Fibroblast of lung (primary cell): ENCODE measurements at regions not wholly inside any gene's neighbourhood (a gene's known extent, or its start where the extent isn't known, plus 50 kb on each side); places are given as distances from the start of the nearest gene placed in this dataset.
A peak's percentile ranks its signal among the peaks of the same experiment; 100 is the strongest.

Experiments used
- DNase-seq, 2 donors: peaks; one replicate each; pipeline versions ENCODE4 v3.0.0 to v3.0.0-alpha.2; 2010; ENCODE audit warnings: low read depth in 2 of 2
- H2AFZ ChIP-seq: 2 replicates; pipeline ENCODE4 v1.5.1; 2012; ENCODE audit warnings: low read length, control low read depth, inconsistent platforms
- H3K27ac ChIP-seq: 2 replicates; pipeline ENCODE4 v1.5.1; 2011; ENCODE audit warnings: low read length, control low read depth; ENCODE audit not compliant: insufficient read depth
- H3K27me3 ChIP-seq: 2 replicates; pipeline ENCODE4 v1.5.1; 2011; ENCODE audit warnings: mild to moderate bottlenecking, low read length; ENCODE audit not compliant: control insufficient read depth, insufficient read depth
- H3K36me3 ChIP-seq: 2 replicates; pipeline ENCODE4 v1.5.1; 2011; ENCODE audit warnings: low read length; ENCODE audit not compliant: control insufficient read depth, insufficient read depth
- H3K4me1 ChIP-seq: 2 replicates; pipeline ENCODE4 v1.5.1; 2011; ENCODE audit warnings: low read length; ENCODE audit not compliant: control insufficient read depth, insufficient read depth; ENCODE audit errors: extremely low read depth
- H3K4me2 ChIP-seq: 2 replicates; pipeline ENCODE4 v1.5.1; 2011; ENCODE audit warnings: low read length, control low read depth; ENCODE audit not compliant: insufficient read depth; ENCODE audit errors: extremely low read depth
- H3K4me3 ChIP-seq, 4 experiments: fragments of 200-600 bp in 1 of 4; sonication (generic) in 1 of 4; replicated peaks in 1 of 4; 2 replicates each; pipeline ENCODE4 v1.5.1; 2011 to 2016; ENCODE audit warnings: low read length in 4 of 4, low read depth in 3 of 4, mild to moderate bottlenecking in 3 of 4, control low read depth in 2 of 4, inconsistent platforms in 1 of 4, mixed read lengths in 1 of 4; ENCODE audit not compliant: insufficient read depth in 1 of 4; ENCODE audit errors: control extremely low read depth in 1 of 4
- H3K79me2 ChIP-seq: 2 replicates; pipeline ENCODE4 v1.5.1; 2012; ENCODE audit warnings: mild to moderate bottlenecking, low read length, inconsistent platforms; ENCODE audit not compliant: control insufficient read depth, insufficient read depth
- H3K9ac ChIP-seq: 2 replicates; pipeline ENCODE4 v1.5.1; 2011; ENCODE audit warnings: mild to moderate bottlenecking, low read length, control low read depth; ENCODE audit not compliant: insufficient read depth
- H3K9me3 ChIP-seq: 2 replicates; pipeline ENCODE4 v1.5.1; 2012; ENCODE audit warnings: low read depth, low read length; ENCODE audit not compliant: control insufficient read depth, insufficient read depth
- H4K20me1 ChIP-seq: 2 replicates; pipeline ENCODE4 v1.5.1; 2011; ENCODE audit warnings: low read length; ENCODE audit not compliant: control insufficient read depth, insufficient read depth; ENCODE audit errors: extremely low read depth
- EZH2 ChIP-seq: IDR thresholded peaks from 2 replicates; pipeline ENCODE4 v1.5.1; 2012; ENCODE audit warnings: low read length, control low read depth, mild to moderate bottlenecking; ENCODE audit errors: missing control alignments
- TF ChIP-seq, protein P1 (sequence below), 2 donors: IDR thresholded peaks in 1 of 2; conservative IDR thresholded peaks in 1 of 2; 1 replicate in 1 of 2; 2 replicates in 1 of 2; pipeline ENCODE4 v1.5.1; 2011 to 2012; ENCODE audit warnings: low read length in 2 of 2, control low read depth in 1 of 2, inconsistent platforms in 1 of 2, low read depth in 1 of 2, mild to moderate bottlenecking in 1 of 2

- no peak overlapping the region for H3K4me2 ChIP-seq
- H3K9ac ChIP-seq: no peak overlapping the region
- no peak overlapping the region for H2AFZ ChIP-seq
- no peaks in the 10 kb centered on the region for H3K4me1 ChIP-seq
- no peaks in the 10 kb centered on the region for H4K20me1 ChIP-seq
- no peaks in the 10 kb centered on the region for H3K36me3 ChIP-seq
- no peak overlapping the region for H3K4me3 ChIP-seq
- no peak overlapping the region for H3K27ac ChIP-seq
- no peaks in the 10 kb centered on the region for H3K79me2 ChIP-seq
- TF ChIP-seq EZH2: no peak
- TF ChIP-seq, protein P1, sequence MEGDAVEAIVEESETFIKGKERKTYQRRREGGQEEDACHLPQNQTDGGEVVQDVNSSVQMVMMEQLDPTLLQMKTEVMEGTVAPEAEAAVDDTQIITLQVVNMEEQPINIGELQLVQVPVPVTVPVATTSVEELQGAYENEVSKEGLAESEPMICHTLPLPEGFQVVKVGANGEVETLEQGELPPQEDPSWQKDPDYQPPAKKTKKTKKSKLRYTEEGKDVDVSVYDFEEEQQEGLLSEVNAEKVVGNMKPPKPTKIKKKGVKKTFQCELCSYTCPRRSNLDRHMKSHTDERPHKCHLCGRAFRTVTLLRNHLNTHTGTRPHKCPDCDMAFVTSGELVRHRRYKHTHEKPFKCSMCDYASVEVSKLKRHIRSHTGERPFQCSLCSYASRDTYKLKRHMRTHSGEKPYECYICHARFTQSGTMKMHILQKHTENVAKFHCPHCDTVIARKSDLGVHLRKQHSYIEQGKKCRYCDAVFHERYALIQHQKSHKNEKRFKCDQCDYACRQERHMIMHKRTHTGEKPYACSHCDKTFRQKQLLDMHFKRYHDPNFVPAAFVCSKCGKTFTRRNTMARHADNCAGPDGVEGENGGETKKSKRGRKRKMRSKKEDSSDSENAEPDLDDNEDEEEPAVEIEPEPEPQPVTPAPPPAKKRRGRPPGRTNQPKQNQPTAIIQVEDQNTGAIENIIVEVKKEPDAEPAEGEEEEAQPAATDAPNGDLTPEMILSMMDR (conservative IDR thresholded peaks at IDR 0.05 in 1 of 2, IDR thresholded peaks at IDR 0.05 in 1 of 2; ENCODE audit: low read depth in 1 of 2, low read length in 2 of 2): no peak
- H3K27me3 ChIP-seq: peaks cover 2% of the 10 kb centered on the region
- no peaks in the 10 kb centered on the region for H3K9me3 ChIP-seq
- DNase-seq: no peak
Observed at GRCh38 chr15:48005077-48005476, 115.7 kb upstream of the SLC24A5 start.

DNA sequence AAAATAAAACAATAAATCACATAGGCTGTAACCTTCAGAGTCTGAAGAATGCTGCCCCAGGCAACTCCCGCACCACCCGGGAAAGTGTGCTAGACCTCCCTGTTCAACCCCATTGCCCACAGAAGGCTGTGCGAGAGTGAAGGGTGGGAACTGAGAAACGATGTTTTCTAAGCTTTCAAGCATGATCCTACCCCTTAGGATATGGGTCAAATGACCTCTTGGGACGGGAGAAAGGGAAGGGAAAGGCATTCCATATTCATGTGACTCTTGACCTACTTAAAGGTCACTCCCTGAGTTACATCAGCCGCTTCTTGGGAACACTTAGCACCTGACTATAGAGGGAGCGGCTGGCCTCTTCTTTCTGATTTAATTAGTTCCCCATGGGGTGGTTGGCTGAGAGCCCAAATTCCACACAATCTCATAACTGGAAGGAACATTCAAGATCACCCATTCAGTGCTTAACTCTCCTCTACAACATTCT lies 114.7 kb upstream of the SLC24A5 start:
- H4K20me1 ChIP-seq: no peaks in the 10 kb centered on the region
- H3K4me2 ChIP-seq: no peak overlapping the region
- no peaks in the 10 kb centered on the region for H3K4me1 ChIP-seq
- peaks cover 2% of the 10 kb centered on the region for H3K27me3 ChIP-seq
- TF ChIP-seq, protein P1 (conservative IDR thresholded peaks at IDR 0.05 in 1 of 2, IDR thresholded peaks at IDR 0.05 in 1 of 2; ENCODE audit: low read depth in 1 of 2, low read length in 2 of 2): no peak
- no peak for TF ChIP-seq EZH2
- H3K36me3 ChIP-seq: no peaks in the 10 kb centered on the region
- peak in 1 of 2 donors; percentile 1 for DNase-seq
- H3K27ac ChIP-seq: no peak overlapping the region
- H3K9me3 ChIP-seq: no peaks in the 10 kb centered on the region
- H3K4me3 ChIP-seq: no peak overlapping the region
- H3K79me2 ChIP-seq: no peaks in the 10 kb centered on the region
- no peak overlapping the region for H3K9ac ChIP-seq
- H2AFZ ChIP-seq: no peak overlapping the region

GRCh38 chr15:48010316-48010715 lies 110.5 kb upstream of the SLC24A5 start:
- Histone ChIP-seq H3K4me1 (no peaks in the 10 kb centered on the region), H3K4me2 (no peak overlapping the region), H4K20me1 (no peaks in the 10 kb centered on the region), H3K27me3 (peaks cover 4% of the 10 kb centered on the region), H3K79me2 (no peaks in the 10 kb centered on the region), H3K9ac (no peak overlapping the region), H3K27ac (no peak overlapping the region), H3K4me3 (no peak overlapping the region), H3K9me3 (no peaks in the 10 kb centered on the region), H3K36me3 (no peaks in the 10 kb centered on the region), H2AFZ (no peak overlapping the region)
- DNase-seq: peak in 1 of 2 donors; percentile 3
- no peak for TF ChIP-seq EZH2
- TF ChIP-seq, protein P1 (conservative IDR thresholded peaks at IDR 0.05 in 1 of 2, IDR thresholded peaks at IDR 0.05 in 1 of 2; ENCODE audit: low read depth in 1 of 2, low read length in 2 of 2): no peak
